PC-9 (cell line): ENCODE measurements at regions not wholly inside any gene's neighbourhood (a gene's known extent, or its start where the extent isn't known, plus 50 kb on each side); places are given as distances from the start of the nearest gene placed in this dataset.

Experiments used
- BruUV-seq: library from RNA; stranded (reverse); fragments of 400-500 nt; replicated peaks from 2 replicates; lab custom pipeline; 2021; lab: Mats Ljungman, UMichigan
- CTCF ChIA-PET: fragments of 300-600 bp; sonication (Branson Sonifier 250); formaldehyde crosslinking; loops from one replicate; lab custom pipeline; 2022; ENCODE audit warnings: antibody characterized with exemption; lab: Charles Lee
- POLR2A ChIA-PET: fragments of 300-600 bp; sonication (Branson Sonifier 250); formaldehyde crosslinking; loops from one replicate; lab custom pipeline; 2022; ENCODE audit warnings: antibody characterized with exemption; ENCODE audit not compliant: unreplicated experiment; lab: Charles Lee
- DNase-seq, 2 experiments: peaks; one replicate each; pipeline versions ENCODE4 v3.0.0 to v3.0.0-alpha.2; 2015 to 2022; ENCODE audit warnings: mixed read lengths in 1 of 2
- H2AFZ ChIP-seq: fragments of 200-600 bp; sonication (generic); 2 replicates; pipeline ENCODE4 v1.8.1; 2017; ENCODE audit warnings: antibody characterized with exemption
- H3F3A ChIP-seq: fragments of 200-600 bp; sonication (generic); 2 replicates; pipeline ENCODE4 v1.8.1; 2017; ENCODE audit warnings: antibody characterized with exemption, mild to moderate bottlenecking, low read depth; ENCODE audit not compliant: insufficient read depth
- H3K27ac ChIP-seq: fragments of 200-600 bp; sonication (generic); 2 replicates; pipeline ENCODE4 v1.6.1; 2016; ENCODE audit warnings: mixed run types
- H3K27me3 ChIP-seq: fragments of 200-600 bp; sonication (generic); 2 replicates; pipeline ENCODE4 v1.6.1; 2016; ENCODE audit warnings: low read depth, mixed run types; ENCODE audit not compliant: insufficient read depth
- H3K36me3 ChIP-seq: fragments of 200-600 bp; sonication (generic); 2 replicates; pipeline ENCODE4 v1.6.1; 2016; ENCODE audit warnings: low read depth, mixed run types
- H3K4me1 ChIP-seq: fragments of 200-600 bp; sonication (generic); replicated peaks from 2 replicates; pipeline ENCODE4 v1.6.1; 2016; ENCODE audit warnings: mixed run types; ENCODE audit not compliant: insufficient read depth
- H3K4me2 ChIP-seq: fragments of 200-600 bp; sonication (generic); 2 replicates; pipeline ENCODE4 v1.6.1; 2017; ENCODE audit warnings: mixed run types
- H3K4me3 ChIP-seq: fragments of 200-600 bp; sonication (generic); 2 replicates; pipeline ENCODE4 v1.6.1; 2016; ENCODE audit warnings: mixed run types
- H3K79me2 ChIP-seq: fragments of 200-600 bp; sonication (generic); 2 replicates; pipeline ENCODE4 v1.6.1; 2017; ENCODE audit warnings: low read depth, mixed run types
- H3K9me2 ChIP-seq: fragments of 200-600 bp; sonication (generic); 2 replicates; pipeline ENCODE4 v1.8.1; 2017; ENCODE audit warnings: mild to moderate bottlenecking; ENCODE audit not compliant: insufficient read depth
- H3K9me3 ChIP-seq: fragments of 200-600 bp; sonication (generic); 2 replicates; pipeline ENCODE4 v1.8.1; 2016; ENCODE audit warnings: low read depth; ENCODE audit not compliant: insufficient read depth
- H4K20me1 ChIP-seq: fragments of 200-600 bp; sonication (generic); 2 replicates; pipeline ENCODE4 v1.8.1; 2017; ENCODE audit not compliant: insufficient read depth
- CTCF ChIP-seq: fragments of 200-600 bp; sonication (generic); conservative IDR thresholded peaks from 2 replicates; pipeline ENCODE4 v1.6.1; 2017; ENCODE audit warnings: mixed run types, antibody characterized with exemption, mild to moderate bottlenecking, moderate library complexity
- EZH2 ChIP-seq: fragments of 200-600 bp; sonication (generic); IDR thresholded peaks from 2 replicates; pipeline ENCODE4 v1.8.0; 2017; ENCODE audit warnings: antibody characterized with exemption, low read depth
- intact Hi-C: fragments of 100-400 bp; cut with micrococcal nuclease; formaldehyde crosslinking; loops from one replicate; pipeline ENCODE4 v1.10.0; 2022; ENCODE audit not compliant: unreplicated experiment

GRCh38 chr11:109121173-109121932 lies 300.6 kb upstream of the C11orf87 start:
- Histone ChIP-seq H3K27me3 (no peaks in the 10 kb centered on the region), H3K4me2 (no peak overlapping the region), H3K9me2 (no peaks in the 10 kb centered on the region), H3F3A (no peaks in the 10 kb centered on the region), H4K20me1 (no peaks in the 10 kb centered on the region), H3K79me2 (no peaks in the 10 kb centered on the region), H3K4me3 (no peak overlapping the region), H2AFZ (no peak overlapping the region), H3K4me1 (no peaks in the 10 kb centered on the region), H3K27ac (no peak overlapping the region), H3K36me3 (no peaks in the 10 kb centered on the region), H3K9me3 (no peaks in the 10 kb centered on the region)
- intact Hi-C loops: no loop called here
- no TSS peak for BruUV-seq
- ChIA-PET POLR2A (no interaction called here), CTCF (interaction anchor here (0.7 kb wide), 2 partner anchors 89 to 254 kb away, joined by 3 to 4 read pairs; no protein-coding TSS in a partner anchor)
- DNase-seq: no peak
- no peak for TF ChIP-seq CTCF
- no peak for TF ChIP-seq EZH2

GRCh38 chr11:109123816-109124787 lies 297.9 kb upstream of the C11orf87 start:
- intact Hi-C loops: no loop called here
- Histone ChIP-seq H3K36me3 (no peaks in the 10 kb centered on the region), H3K9me2 (no peaks in the 10 kb centered on the region), H3K27me3 (no peaks in the 10 kb centered on the region), H3K4me1 (no peaks in the 10 kb centered on the region), H3K4me2 (no peak overlapping the region), H3K79me2 (no peaks in the 10 kb centered on the region), H3K9me3 (no peaks in the 10 kb centered on the region), H3K4me3 (no peak overlapping the region), H2AFZ (no peak overlapping the region), H3F3A (no peaks in the 10 kb centered on the region), H3K27ac (no peak overlapping the region), H4K20me1 (no peaks in the 10 kb centered on the region)
- TF ChIP-seq CTCF: no peak
- TF ChIP-seq EZH2: no peak
- DNase-seq: no peak
- ChIA-PET POLR2A (no interaction called here), CTCF (no interaction called here)
- BruUV-seq: no TSS peak

- BruUV-seq: no TSS peak
- Histone ChIP-seq H3F3A (no peaks in the 10 kb centered on the region; the same call in 1 of the 2 replicates), H4K20me1 (no peaks in the 10 kb centered on the region), H3K9me2 (no peaks in the 10 kb centered on the region), H3K4me2 (no peak overlapping the region), H2AFZ (no peak overlapping the region), H3K4me1 (no peaks in the 10 kb centered on the region), H3K9me3 (no peaks in the 10 kb centered on the region), H3K27ac (no peak overlapping the region), H3K4me3 (no peak overlapping the region), H3K79me2 (no peaks in the 10 kb centered on the region), H3K27me3 (no peaks in the 10 kb centered on the region), H3K36me3 (no peaks in the 10 kb centered on the region)
- TF ChIP-seq EZH2: no peak
- TF ChIP-seq CTCF: no peak
- ChIA-PET CTCF (no interaction called here), POLR2A (no interaction called here)
- no peak for DNase-seq
- intact Hi-C loops: no loop called here
Observed at GRCh38 chr11:109130910-109131309, 291.1 kb upstream of the C11orf87 start.
